Uterus (tissue), 3 donors: ENCODE measurements at regions not wholly inside any gene's neighbourhood (a gene's known extent, or its start where the extent isn't known, plus 50 kb on each side); places are given as distances from the start of the nearest gene placed in this dataset.

Experiments
- DNase-seq, 2 donors: peaks; one replicate each; pipeline ENCODE4 v3.0.0-alpha.2; 2019 to 2020
- H3K27ac ChIP-seq, 2 donors: fragments of 200-600 bp; sonication (generic); 1 replicate in 1 of 2; 2 replicates in 1 of 2; pipeline ENCODE4 v1.5.1; 2016 to 2018
- H3K27me3 ChIP-seq, 2 donors: fragments of 200-600 bp; sonication (generic); one replicate each; pipeline ENCODE4 v1.5.1; 2018 to 2019; ENCODE audit warnings: control low read depth in 1 of 2
- H3K36me3 ChIP-seq, 2 donors: fragments of 200-600 bp; sonication (generic); one replicate each; pipeline ENCODE4 v1.5.1; 2019; ENCODE audit warnings: control low read depth in 1 of 2
- H3K4me1 ChIP-seq, 2 donors: fragments of 200-600 bp; sonication (generic); one replicate each; pipeline ENCODE4 v1.5.1; 2018 to 2019; ENCODE audit warnings: control low read depth in 1 of 2
- H3K4me3 ChIP-seq, 2 donors: fragments of 200-600 bp; sonication (generic); 1 replicate in 1 of 2; 2 replicates in 1 of 2; pipeline ENCODE4 v1.5.1; 2018 to 2019; ENCODE audit warnings: mild to moderate bottlenecking in 1 of 2
- H3K9me3 ChIP-seq, 2 donors: fragments of 200-600 bp; sonication (generic); one replicate each; pipeline ENCODE4 v1.5.1; 2019; ENCODE audit warnings: control low read depth in 1 of 2
- CTCF ChIP-seq, 4 experiments: fragments of 200-600 bp in 2 of 4; fragments of 450-650 bp in 2 of 4; sonication (generic) in 2 of 4; IDR thresholded peaks; one replicate each; pipeline ENCODE4 v1.5.1; 2016 to 2019; ENCODE audit warnings: antibody characterized with exemption in 4 of 4, mild to moderate bottlenecking in 2 of 4, moderate library complexity in 1 of 4
- POLR2A ChIP-seq, 2 donors: fragments of 450-650 bp; IDR thresholded peaks; one replicate each; pipeline ENCODE4 v1.6.1; 2016; ENCODE audit warnings: antibody characterized with exemption in 2 of 2, mild to moderate bottlenecking in 1 of 2, moderate library complexity in 1 of 2
- intact Hi-C: fragments of 100-400 bp; cut with DNase I; formaldehyde crosslinking; loops from one replicate; pipeline ENCODE4 v1.15.1; 2023; ENCODE audit warnings: low total_unique reads
- donor health status: DM: yes; HTN: yes; CAD: no.

DNA sequence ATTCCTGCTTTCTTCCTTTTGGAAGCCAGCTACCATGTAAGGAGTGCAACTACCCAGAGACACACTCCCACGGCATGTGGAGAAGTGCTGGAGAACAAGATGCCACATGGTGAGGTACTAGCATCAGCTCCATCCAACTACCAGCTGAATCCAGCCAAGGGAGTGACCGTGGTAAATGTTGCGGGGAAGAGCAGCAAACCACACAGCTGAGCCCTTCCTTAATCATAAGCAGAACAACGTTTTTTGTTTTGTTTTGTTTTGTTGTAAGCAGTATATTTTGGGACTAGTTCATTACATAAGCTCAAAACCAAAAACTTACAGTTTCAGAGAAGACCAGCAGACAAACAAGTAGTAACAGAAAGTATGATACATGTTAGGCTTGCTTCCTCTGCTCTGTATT, 212.6 kb upstream of the ATP10A start:
- no peak overlapping the region for H3K4me3 ChIP-seq
- no peak overlapping the region for H3K27ac ChIP-seq
- no peaks in the 10 kb centered on the region for H3K9me3 ChIP-seq
- no peaks in the 10 kb centered on the region for H3K27me3 ChIP-seq
- H3K4me1 ChIP-seq, result no peaks in the 10 kb centered on the region
- no peaks in the 10 kb centered on the region for H3K36me3 ChIP-seq
- intact Hi-C loops, result no loop called here
- TF ChIP-seq CTCF (IDR thresholded peaks at IDR 0.05), result no peak
- TF ChIP-seq POLR2A (IDR thresholded peaks at IDR 0.05), result no peak
- no peak for DNase-seq

GRCh38 chr15:26073430-26074333, 210.6 kb upstream of the ATP10A start:
- intact Hi-C loops, result no loop called here
- Histone ChIP-seq H3K4me1 (no peaks in the 10 kb centered on the region), H3K9me3 (no peaks in the 10 kb centered on the region), H3K27me3 (no peaks in the 10 kb centered on the region), H3K4me3 (no peak overlapping the region), H3K36me3 (no peaks in the 10 kb centered on the region), H3K27ac (no peak overlapping the region)
- DNase-seq, result no peak
- TF ChIP-seq POLR2A (IDR thresholded peaks at IDR 0.05), result no peak
- no peak for TF ChIP-seq CTCF (IDR thresholded peaks at IDR 0.05)

- no peak for DNase-seq
- no peaks in the 10 kb centered on the region for H3K4me1 ChIP-seq
- H3K4me3 ChIP-seq, result no peak overlapping the region
- TF ChIP-seq POLR2A (IDR thresholded peaks at IDR 0.05), result no peak
- no peak for TF ChIP-seq CTCF (IDR thresholded peaks at IDR 0.05)
- H3K27me3 ChIP-seq, result no peaks in the 10 kb centered on the region
- H3K9me3 ChIP-seq, result no peaks in the 10 kb centered on the region
- no peak overlapping the region for H3K27ac ChIP-seq
- intact Hi-C loops, result no loop called here
- H3K36me3 ChIP-seq, result no peaks in the 10 kb centered on the region
Measured at GRCh38 chr15:26070095-26070532, 207.0 kb upstream of the ATP10A start.

GRCh38 chr15:26069231-26069641, 206.1 kb upstream of the ATP10A start:
- H3K27me3 ChIP-seq, result no peaks in the 10 kb centered on the region
- intact Hi-C loops, result no loop called here
- no peak for DNase-seq
- H3K4me1 ChIP-seq, result no peaks in the 10 kb centered on the region
- H3K27ac ChIP-seq, result no peak overlapping the region
- H3K36me3 ChIP-seq, result no peaks in the 10 kb centered on the region
- no peak overlapping the region for H3K4me3 ChIP-seq
- no peaks in the 10 kb centered on the region for H3K9me3 ChIP-seq
- no peak for TF ChIP-seq CTCF (IDR thresholded peaks at IDR 0.05)
- TF ChIP-seq POLR2A (IDR thresholded peaks at IDR 0.05), result no peak

GRCh38 chr15:26066896-26067295, 203.8 kb upstream of the ATP10A start:
- no peaks in the 10 kb centered on the region for H3K4me1 ChIP-seq
- H3K9me3 ChIP-seq, result no peaks in the 10 kb centered on the region
- intact Hi-C loops, result no loop called here
- TF ChIP-seq POLR2A (IDR thresholded peaks at IDR 0.05) (no peak), CTCF (IDR thresholded peaks at IDR 0.05) (no peak)
- no peaks in the 10 kb centered on the region for H3K36me3 ChIP-seq
- H3K4me3 ChIP-seq, result no peak overlapping the region
- no peaks in the 10 kb centered on the region for H3K27me3 ChIP-seq
- no peak for DNase-seq
- no peak overlapping the region for H3K27ac ChIP-seq
